Sigmoid colon (tissue), 4 donors: ENCODE measurements at regions not wholly inside any gene's neighbourhood (a gene's known extent, or its start where the extent isn't known, plus 50 kb on each side); places are given as distances from the start of the nearest gene placed in this dataset.

Source experiments
- EP300 ChIP-seq, 4 donors: sonication (generic); formaldehyde crosslinking; IDR thresholded peaks; one replicate each; pipeline ENCODE4 v1.6.1; 2017; ENCODE audit warnings: antibody characterized with exemption in 4 of 4
- POLR2A ChIP-seq, 2 donors: fragments of 450-650 bp; IDR thresholded peaks; one replicate each; pipeline ENCODE4 v1.6.1; 2016; ENCODE audit warnings: antibody characterized with exemption in 2 of 2, mild to moderate bottlenecking in 2 of 2, moderate library complexity in 2 of 2
- POLR2AphosphoS5 ChIP-seq, 4 donors: sonication (generic); formaldehyde crosslinking; IDR thresholded peaks; one replicate each; pipeline ENCODE4 v1.6.1; 2017; ENCODE audit warnings: antibody characterized with exemption in 4 of 4
- TF ChIP-seq, protein P1 (sequence below), 4 experiments: fragments of 450-650 bp in 3 of 4; fragments of 200-600 bp in 1 of 4; IDR thresholded peaks; one replicate each; pipeline ENCODE4 v1.5.1; 2016 to 2019; ENCODE audit warnings: antibody characterized with exemption in 4 of 4, mild to moderate bottlenecking in 3 of 4, moderate library complexity in 2 of 4

DNA sequence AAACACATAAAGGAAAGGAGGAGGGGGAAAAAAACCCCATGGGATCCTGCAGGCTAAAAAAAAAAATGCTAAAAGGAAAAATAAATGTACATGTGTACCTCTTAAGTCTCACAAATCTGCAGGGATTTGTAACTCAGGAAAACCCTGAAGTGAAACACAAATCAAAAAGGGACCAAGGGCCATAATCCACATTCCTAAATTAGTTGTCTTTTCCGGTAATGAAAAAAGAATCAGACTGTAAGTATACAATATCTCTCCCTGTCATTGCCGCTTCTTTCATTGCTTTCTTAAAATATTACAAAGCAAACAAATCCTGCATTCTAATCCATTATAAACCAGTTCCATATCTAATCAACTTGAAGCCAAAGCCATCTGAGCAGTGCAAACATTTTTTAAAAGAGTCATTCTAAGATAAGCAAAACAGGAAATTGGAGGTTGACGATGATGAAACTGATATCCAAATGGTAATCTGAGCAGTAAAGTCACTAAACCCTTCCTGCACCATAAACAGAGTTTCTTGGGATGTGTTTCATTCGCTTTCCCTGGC, 58.7 kb upstream of the SIM2 start:
- TF ChIP-seq, protein P1, sequence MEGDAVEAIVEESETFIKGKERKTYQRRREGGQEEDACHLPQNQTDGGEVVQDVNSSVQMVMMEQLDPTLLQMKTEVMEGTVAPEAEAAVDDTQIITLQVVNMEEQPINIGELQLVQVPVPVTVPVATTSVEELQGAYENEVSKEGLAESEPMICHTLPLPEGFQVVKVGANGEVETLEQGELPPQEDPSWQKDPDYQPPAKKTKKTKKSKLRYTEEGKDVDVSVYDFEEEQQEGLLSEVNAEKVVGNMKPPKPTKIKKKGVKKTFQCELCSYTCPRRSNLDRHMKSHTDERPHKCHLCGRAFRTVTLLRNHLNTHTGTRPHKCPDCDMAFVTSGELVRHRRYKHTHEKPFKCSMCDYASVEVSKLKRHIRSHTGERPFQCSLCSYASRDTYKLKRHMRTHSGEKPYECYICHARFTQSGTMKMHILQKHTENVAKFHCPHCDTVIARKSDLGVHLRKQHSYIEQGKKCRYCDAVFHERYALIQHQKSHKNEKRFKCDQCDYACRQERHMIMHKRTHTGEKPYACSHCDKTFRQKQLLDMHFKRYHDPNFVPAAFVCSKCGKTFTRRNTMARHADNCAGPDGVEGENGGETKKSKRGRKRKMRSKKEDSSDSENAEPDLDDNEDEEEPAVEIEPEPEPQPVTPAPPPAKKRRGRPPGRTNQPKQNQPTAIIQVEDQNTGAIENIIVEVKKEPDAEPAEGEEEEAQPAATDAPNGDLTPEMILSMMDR (IDR thresholded peaks at IDR 0.05), result no peak
- TF ChIP-seq POLR2A (IDR thresholded peaks at IDR 0.05) (no peak), EP300 (IDR thresholded peaks at IDR 0.05) (no peak), POLR2AphosphoS5 (IDR thresholded peaks at IDR 0.05) (no peak)
